HEK293T (cell line): ENCODE measurements at regions not wholly inside any gene's neighbourhood (a gene's known extent, or its start where the extent isn't known, plus 50 kb on each side); places are given as distances from the start of the nearest gene placed in this dataset.
"Not testable (repeated sequence)": the region's sequence is repeated elsewhere in the genome, so short reads cannot be mapped to it uniquely, and the experiment has no call there.

ENCODE experiments used
- CTCF ChIA-PET: fragments of 350-600 bp; formaldehyde crosslinking; extraction: SDS; loops from one replicate; lab custom pipeline; 2021; ENCODE audit warnings: antibody characterized with exemption, inconsistent platforms; lab: Yijun Ruan, JAX
- POLR2A ChIA-PET: fragments of 350-600 bp; formaldehyde crosslinking; extraction: SDS; loops from one replicate; lab custom pipeline; 2020; ENCODE audit warnings: antibody characterized with exemption, inconsistent platforms; lab: Yijun Ruan, JAX
- DNase-seq: peaks from one replicate; pipeline ENCODE4 v3.0.0; 2012; ENCODE audit warnings: mixed read lengths; ENCODE audit errors: extremely low spot score
- ARNT ChIP-seq: fragments of 450-650 bp; IDR thresholded peaks from 2 replicates; pipeline ENCODE4 v1.6.1; 2017; ENCODE audit warnings: mild to moderate bottlenecking
- BHLHE40 ChIP-seq: fragments of 450-650 bp; IDR thresholded peaks from 2 replicates; pipeline ENCODE4 v1.6.1; 2016; ENCODE audit warnings: mild to moderate bottlenecking, moderate library complexity, borderline replicate concordance
- CTBP1 ChIP-seq: fragments of 450-650 bp; IDR thresholded peaks from 2 replicates; pipeline ENCODE4 v1.6.1; 2016; ENCODE audit warnings: borderline replicate concordance
- ELF4 ChIP-seq: fragments of 450-650 bp; IDR thresholded peaks from 2 replicates; pipeline ENCODE4 v1.6.1; 2017; ENCODE audit warnings: antibody characterized with exemption
- FOXA1 ChIP-seq: fragments of 450-650 bp; IDR thresholded peaks from 2 replicates; pipeline ENCODE4 v1.6.1; 2016; ENCODE audit warnings: mild to moderate bottlenecking
- FOXK2 ChIP-seq: fragments of 450-650 bp; IDR thresholded peaks from 2 replicates; pipeline ENCODE4 v1.6.1; 2016; ENCODE audit warnings: mild to moderate bottlenecking
- FOXM1 ChIP-seq: fragments of 450-650 bp; IDR thresholded peaks from 2 replicates; pipeline ENCODE4 v1.6.1; 2017; ENCODE audit warnings: mild to moderate bottlenecking, borderline replicate concordance
- HDGF ChIP-seq: fragments of 450-650 bp; IDR thresholded peaks from 2 replicates; pipeline ENCODE4 v1.6.1; 2017; ENCODE audit warnings: antibody characterized with exemption, borderline replicate concordance
- L3MBTL2 ChIP-seq: fragments of 450-650 bp; conservative IDR thresholded peaks from 2 replicates; pipeline ENCODE4 v1.6.1; 2016; ENCODE audit warnings: mild to moderate bottlenecking
- LEF1 ChIP-seq: fragments of 450-650 bp; IDR thresholded peaks from 2 replicates; pipeline ENCODE4 v1.6.1; 2017; ENCODE audit warnings: mild to moderate bottlenecking, borderline replicate concordance
- NFRKB ChIP-seq: fragments of 450-650 bp; IDR thresholded peaks from 2 replicates; pipeline ENCODE4 v1.6.1; 2016; ENCODE audit warnings: mild to moderate bottlenecking, moderate library complexity
- SP1 ChIP-seq: fragments of 450-650 bp; IDR thresholded peaks from 2 replicates; pipeline ENCODE4 v1.6.1; 2017
- SUZ12 ChIP-seq: fragments of 450-650 bp; IDR thresholded peaks from 2 replicates; pipeline ENCODE4 v1.6.1; 2016; ENCODE audit warnings: mild to moderate bottlenecking
- TARDBP ChIP-seq: fragments of 450-650 bp; IDR thresholded peaks from 2 replicates; pipeline ENCODE4 v1.6.1; 2016
- ZNF384 ChIP-seq: fragments of 450-650 bp; IDR thresholded peaks from 2 replicates; pipeline ENCODE4 v1.6.1; 2016
- TF ChIP-seq, protein P1 (sequence below): fragments of 450-650 bp; IDR thresholded peaks from 2 replicates; pipeline ENCODE4 v1.6.1; 2016

DNA sequence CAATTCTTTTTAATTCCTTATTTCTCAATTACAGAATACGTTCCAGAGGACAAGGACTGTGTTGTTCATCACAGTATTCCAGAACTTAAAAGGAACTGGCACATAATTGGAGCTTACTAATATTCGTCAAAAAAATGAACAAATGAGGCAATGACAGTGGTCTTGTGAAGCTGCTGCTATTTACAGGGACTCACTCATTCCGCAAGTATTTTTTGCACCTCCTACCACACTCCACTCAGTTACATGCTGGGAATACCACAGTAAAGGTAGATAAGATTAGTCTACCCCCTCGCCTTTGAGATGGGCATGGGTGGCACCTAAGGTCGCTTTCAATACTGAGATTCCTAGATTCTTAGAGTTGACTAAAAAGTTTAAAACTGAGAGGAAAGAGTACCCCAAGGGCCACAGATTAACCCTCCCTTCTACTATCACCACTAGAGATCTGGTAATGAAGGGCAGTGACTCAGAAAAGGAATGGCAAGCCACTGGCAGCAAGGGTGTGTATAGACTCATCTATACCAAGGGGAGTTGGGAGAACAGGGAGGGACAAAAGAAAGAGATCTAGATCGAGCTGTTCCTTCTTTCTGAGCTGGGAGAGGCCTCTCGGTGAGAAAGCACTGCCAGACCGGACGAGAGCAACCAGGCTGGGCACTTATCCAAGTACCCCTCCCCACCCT is 85.0 kb downstream of the RPL27A start:
- ChIA-PET CTCF (no interaction called here), POLR2A (interaction anchor here (1.9 kb wide), 1 partner anchor 79 kb away, joined by 6 read pairs; no protein-coding TSS in a partner anchor)
- no peak for DNase-seq
- TF ChIP-seq NFRKB, result no peak
- TF ChIP-seq HDGF, result no peak
- no peak for TF ChIP-seq ZNF384
- no peak for TF ChIP-seq TARDBP
- TF ChIP-seq LEF1, result no peak
- no peak for TF ChIP-seq FOXK2

DNA sequence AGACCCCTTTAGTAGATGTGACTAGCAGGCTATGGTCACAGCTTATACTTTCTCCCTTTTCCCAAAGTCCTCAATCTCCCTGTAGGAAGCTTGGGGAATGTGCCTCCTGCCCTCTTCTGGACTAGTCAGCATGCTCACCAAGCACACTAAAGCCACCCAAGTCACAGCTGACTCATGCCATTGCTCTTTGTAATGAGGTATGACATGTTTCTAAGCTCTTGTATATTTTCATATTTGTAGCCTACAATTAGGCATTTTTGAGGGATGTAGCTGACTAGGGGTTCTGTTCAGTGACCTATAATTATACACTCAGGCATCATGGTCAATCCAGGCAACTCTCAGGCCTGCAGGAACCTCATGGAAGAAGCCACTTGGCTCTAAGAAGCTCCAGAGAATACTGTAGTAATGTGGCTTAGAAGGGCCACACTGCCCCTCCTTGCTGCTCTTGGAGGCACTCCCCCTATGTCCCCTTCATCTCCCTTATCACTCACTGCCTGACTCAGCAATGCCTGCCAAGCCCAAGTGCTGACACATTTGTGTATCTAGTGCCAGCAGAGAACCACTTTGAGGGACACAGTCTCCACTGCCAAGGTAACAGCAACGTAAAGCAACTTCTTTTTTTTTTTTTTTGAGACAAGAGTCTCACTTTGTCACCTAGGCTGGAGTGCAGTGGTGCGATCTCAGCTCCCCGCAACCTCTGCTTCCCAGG is 86.2 kb downstream of the RPL27A start:
- ChIA-PET POLR2A (interaction anchor here (0.8 to 1.9 kb wide), 2 partner anchors 80 to 87 kb away, joined by 3 to 6 read pairs; partner anchors contain the start of genes RPL27A and TRIM66), CTCF (interaction anchor here (0.6 kb wide), 1 partner anchor 50 kb away, joined by 4 read pairs; no protein-coding TSS in a partner anchor)
- no peak for TF ChIP-seq CTBP1
- no peak for TF ChIP-seq SP1
- no peak for DNase-seq

DNA sequence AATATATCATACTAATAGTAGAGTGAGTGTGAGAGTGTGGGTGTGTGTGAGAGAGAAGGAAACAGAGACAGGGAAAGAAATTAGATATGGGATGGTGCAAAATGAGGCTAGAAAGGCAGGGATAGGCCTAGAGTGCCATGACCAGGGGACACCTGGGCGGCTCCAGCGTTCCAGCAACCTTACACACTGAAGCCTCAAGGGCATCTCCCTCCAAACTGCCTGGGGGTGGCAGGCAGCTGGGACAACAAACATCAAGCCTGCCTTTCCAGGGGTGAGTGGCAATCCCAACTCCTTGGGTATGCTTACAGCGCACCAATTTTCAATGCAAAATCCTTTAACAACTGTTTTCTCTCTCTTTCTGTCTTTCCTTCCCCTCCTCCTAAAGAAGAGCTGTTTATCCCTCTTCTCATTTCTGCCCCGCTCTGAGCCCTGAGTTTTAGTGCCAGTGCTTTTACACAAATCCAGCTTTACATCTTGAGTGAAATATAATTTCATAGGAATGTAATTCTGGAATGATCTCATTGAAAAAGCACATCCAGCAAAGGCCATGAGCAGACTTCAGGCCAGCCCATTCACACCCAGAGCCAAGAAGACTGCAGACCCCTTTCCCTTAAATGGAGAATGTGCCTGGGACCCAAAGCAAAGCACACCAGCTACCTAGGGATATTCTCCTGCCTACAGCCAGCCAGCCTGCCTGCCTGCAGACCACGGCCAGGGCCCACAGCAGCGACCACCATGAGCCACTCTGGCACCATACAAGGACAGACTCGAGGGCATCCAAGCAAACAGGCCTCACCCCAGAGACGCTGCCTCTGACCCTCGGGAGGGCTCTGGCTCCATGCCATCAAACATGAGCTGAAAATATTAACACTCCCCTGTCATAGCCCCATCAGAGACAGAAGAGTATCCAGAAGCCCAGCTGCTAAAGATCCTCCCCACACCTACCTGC is 90.3 kb downstream of the RPL27A start:
- no peak for DNase-seq
- TF ChIP-seq FOXM1, result no peak
- TF ChIP-seq, protein P1, sequence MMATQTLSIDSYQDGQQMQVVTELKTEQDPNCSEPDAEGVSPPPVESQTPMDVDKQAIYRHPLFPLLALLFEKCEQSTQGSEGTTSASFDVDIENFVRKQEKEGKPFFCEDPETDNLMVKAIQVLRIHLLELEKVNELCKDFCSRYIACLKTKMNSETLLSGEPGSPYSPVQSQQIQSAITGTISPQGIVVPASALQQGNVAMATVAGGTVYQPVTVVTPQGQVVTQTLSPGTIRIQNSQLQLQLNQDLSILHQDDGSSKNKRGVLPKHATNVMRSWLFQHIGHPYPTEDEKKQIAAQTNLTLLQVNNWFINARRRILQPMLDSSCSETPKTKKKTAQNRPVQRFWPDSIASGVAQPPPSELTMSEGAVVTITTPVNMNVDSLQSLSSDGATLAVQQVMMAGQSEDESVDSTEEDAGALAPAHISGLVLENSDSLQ, result no peak
- TF ChIP-seq ARNT, result no peak
- TF ChIP-seq SUZ12, result no peak
- TF ChIP-seq SP1, result no peak
- POLR2A ChIA-PET, result interaction anchor here (0.7 kb wide), 1 partner anchor 91 kb away, joined by 3 read pairs; the partner anchor contains the start of genes RPL27A and TRIM66
- CTCF ChIA-PET, result no interaction called here

DNA sequence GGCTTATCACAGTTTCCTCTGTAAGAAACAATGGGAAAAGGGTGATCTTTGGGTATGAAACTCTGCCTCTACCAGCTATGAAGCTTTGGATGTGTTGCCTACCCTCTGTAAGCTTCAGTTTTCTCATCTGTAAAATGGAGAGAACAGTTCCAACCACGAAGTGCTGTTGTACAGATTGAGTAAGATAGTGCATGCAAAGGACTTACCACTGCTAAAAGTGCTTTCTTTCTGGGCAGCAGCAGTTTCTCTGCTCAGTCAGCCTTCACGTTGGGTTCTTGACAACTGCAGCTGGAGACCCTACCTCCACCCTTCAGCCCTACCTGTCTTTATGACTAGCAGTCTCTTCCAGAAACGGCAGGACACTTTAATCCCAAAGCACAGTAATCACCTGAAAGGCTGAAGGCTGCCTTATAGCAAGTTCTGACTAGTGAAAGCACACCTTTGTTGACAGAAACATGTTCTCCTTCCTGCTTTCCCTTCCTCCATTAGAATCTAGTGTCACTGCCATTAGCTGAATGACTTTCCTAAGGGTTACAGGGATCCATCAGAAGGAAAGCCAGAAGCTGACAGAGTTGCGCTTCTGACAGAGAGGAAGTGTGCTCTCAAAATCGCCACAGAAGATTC is 91.4 kb downstream of the RPL27A start:
- no peak for TF ChIP-seq BHLHE40
- TF ChIP-seq ELF4, result no peak
- no peak for TF ChIP-seq FOXM1
- no peak for TF ChIP-seq ARNT
- TF ChIP-seq FOXA1, result no peak
- DNase-seq, result no peak
- POLR2A ChIA-PET, result no interaction called here
- CTCF ChIA-PET, result no interaction called here

DNA sequence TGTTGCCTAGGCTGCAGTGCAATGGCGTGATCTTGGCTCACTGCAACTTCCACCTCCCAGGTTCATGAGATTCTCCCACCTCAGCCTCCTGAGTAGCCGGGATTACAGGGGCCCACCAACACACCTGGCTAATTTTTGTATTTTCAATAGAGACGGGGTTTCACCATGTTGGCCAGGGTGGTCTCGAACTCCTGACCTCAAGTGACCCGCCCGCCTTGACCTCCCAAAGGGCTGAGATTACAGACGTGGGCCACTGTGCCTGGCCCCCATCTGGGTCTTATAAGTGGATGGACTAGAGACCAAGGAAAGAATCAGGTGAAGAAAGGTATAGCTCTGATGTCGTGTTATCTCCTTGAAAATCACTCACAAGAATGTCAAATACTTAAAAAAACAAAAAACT is 92.3 kb downstream of the RPL27A start:
- POLR2A ChIA-PET, DNase-seq, CTCF ChIA-PET: not testable (repeated sequence)

DNA sequence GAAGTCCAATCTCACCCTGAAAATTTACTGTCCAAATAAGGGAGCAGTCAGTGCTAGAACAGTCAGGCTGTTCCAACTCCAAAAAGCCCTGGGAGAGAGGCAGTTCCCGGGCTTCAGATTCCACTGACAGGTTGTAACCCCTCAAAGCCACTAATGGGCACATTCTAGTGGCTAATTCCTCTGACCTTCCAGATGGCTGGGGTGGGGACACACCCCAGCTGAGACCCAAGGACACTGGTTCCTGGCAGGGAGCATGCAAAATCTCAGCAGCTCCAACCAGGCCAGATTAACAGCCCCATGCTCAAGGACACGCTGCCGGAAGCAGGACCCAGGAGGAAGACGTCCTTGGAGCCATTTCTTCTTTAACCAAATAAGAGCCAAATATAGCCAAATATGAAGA is 92.7 kb downstream of the RPL27A start:
- no peak for DNase-seq
- TF ChIP-seq SUZ12 (no peak), FOXA1 (no peak), HDGF (no peak), CTBP1 (no peak), ARNT (no peak), FOXM1 (no peak), BHLHE40 (no peak), LEF1 (no peak), FOXK2 (no peak), SP1 (no peak), L3MBTL2 (no peak), TARDBP (no peak), ELF4 (no peak), NFRKB (no peak), ZNF384 (no peak)
- TF ChIP-seq, protein P1, result no peak
- CTCF ChIA-PET, result no interaction called here
- POLR2A ChIA-PET, result no interaction called here

DNA sequence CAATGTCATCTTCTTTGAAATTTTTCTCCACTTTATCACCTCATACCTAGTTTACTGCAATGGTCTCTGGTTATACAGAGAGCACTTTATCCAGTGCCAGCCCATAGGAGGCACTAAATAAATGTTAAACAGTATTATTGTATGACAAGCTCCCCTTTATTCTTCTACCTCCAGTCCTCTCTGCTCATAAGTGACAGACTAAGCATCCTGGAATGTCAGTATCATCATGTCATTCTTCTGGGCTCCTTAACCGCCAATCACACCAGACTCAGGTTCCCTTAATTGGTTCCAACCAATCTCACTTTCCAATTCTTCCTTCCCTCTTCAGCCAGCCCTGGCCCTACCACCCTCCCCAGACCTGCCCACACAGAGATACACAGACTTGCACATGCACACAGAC is 93.1 kb downstream of the RPL27A start:
- no peak for DNase-seq
- ChIA-PET POLR2A (no interaction called here), CTCF (no interaction called here)
- TF ChIP-seq ARNT (no peak), TARDBP (no peak), ZNF384 (no peak), FOXK2 (no peak), BHLHE40 (no peak), L3MBTL2 (no peak), CTBP1 (no peak), NFRKB (no peak), SP1 (no peak), ELF4 (no peak), HDGF (no peak), SUZ12 (no peak), LEF1 (no peak), FOXM1 (no peak)
- TF ChIP-seq, protein P1, result no peak
